ENCODE measurements at regions not wholly inside any gene's neighbourhood (a gene's known extent, or its start where the extent isn't known, plus 50 kb on each side); places are given as distances from the start of the nearest gene placed in this dataset.

DNA sequence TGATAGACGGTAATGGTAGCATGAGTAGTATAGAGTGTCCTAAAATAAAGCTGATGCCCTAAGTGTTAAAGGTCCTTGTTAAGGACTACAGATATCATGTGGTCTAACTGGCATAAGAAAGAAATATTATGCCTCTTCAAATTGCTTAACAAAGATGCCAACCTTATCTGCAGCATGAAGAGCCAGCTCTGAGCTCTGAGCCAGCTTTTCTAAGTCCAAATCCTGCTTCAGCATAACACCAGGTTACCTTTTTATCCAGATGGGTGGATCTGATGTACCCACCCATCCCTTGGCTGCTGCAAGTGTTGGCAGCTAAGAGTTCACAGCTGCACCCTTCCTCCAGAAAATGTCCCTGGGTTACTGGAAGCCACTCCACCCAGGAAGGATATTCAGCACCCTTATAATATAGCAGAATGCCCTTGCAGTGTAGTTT is 83.8 kb downstream of the TENT5A start:
- TF ChIP-seq, protein P1, sequence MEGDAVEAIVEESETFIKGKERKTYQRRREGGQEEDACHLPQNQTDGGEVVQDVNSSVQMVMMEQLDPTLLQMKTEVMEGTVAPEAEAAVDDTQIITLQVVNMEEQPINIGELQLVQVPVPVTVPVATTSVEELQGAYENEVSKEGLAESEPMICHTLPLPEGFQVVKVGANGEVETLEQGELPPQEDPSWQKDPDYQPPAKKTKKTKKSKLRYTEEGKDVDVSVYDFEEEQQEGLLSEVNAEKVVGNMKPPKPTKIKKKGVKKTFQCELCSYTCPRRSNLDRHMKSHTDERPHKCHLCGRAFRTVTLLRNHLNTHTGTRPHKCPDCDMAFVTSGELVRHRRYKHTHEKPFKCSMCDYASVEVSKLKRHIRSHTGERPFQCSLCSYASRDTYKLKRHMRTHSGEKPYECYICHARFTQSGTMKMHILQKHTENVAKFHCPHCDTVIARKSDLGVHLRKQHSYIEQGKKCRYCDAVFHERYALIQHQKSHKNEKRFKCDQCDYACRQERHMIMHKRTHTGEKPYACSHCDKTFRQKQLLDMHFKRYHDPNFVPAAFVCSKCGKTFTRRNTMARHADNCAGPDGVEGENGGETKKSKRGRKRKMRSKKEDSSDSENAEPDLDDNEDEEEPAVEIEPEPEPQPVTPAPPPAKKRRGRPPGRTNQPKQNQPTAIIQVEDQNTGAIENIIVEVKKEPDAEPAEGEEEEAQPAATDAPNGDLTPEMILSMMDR (IDR thresholded peaks at IDR 0.05; ENCODE audit: poor library complexity, severe bottlenecking), result no peak
- TF ChIP-seq POLR2AphosphoS5 (IDR thresholded peaks at IDR 0.05), result no peak
- TF ChIP-seq EZH2 (IDR thresholded peaks at IDR 0.05; ENCODE audit: borderline replicate concordance, insufficient read depth, low read length, poor library complexity, severe bottlenecking), result no peak
